ENCODE measurements at regions not wholly inside any gene's neighbourhood (a gene's known extent, or its start where the extent isn't known, plus 50 kb on each side); places are given as distances from the start of the nearest gene placed in this dataset.

DNA sequence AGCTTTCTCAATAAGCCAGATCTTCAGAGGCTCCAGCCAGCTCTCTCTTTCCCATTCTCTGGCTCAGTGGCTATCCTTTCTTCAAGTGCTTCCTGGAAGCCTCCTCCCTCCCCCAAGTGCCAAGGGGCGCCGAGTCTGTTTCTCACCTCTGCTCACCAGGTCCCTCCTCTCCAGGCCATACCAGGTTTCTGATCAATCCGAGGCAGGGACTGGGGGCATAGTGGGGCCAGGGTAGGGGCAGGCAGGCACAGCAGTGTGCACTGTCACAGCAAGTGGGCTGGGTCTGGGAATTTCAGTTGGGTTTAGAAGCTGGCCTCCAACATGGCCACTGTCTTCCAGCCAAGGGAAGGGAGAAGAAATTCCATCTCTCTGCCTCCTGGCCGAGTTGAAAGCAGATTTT, 56.5 kb downstream of the NAV1 start:
- CTCF ChIA-PET (ENCODE audit: unreplicated experiment): no interaction called here
- DNase-seq (ENCODE audit: low spot score): no peak
- BruUV-seq (replicated peaks): no TSS peak
- Histone ChIP-seq H4K20me1 (ENCODE audit: insufficient read depth, low read length) (no peaks in the 10 kb centered on the region), H3K4me2 (ENCODE audit: low read length) (no peak overlapping the region), H3K79me2 (ENCODE audit: insufficient read depth, low read depth, low read length) (no peaks in the 10 kb centered on the region), H3K4me3 (ENCODE audit: low read depth, low read length, poor library complexity, severe bottlenecking) (no peak overlapping the region), H2AFZ (ENCODE audit: low read length) (no peak overlapping the region), H3K36me3 (ENCODE audit: insufficient read depth, low read length) (no peaks in the 10 kb centered on the region), H3K9me2 (ENCODE audit: insufficient read depth, low read length) (no peaks in the 10 kb centered on the region), H3K9me3 (ENCODE audit: low read length) (no peaks in the 10 kb centered on the region), H3K4me1 (ENCODE audit: insufficient read depth, low read length, poor library complexity, severe bottlenecking) (no peaks in the 10 kb centered on the region), H3K27ac (ENCODE audit: low read depth, low read length, poor library complexity, severe bottlenecking) (no peak overlapping the region)
- no peak for TF ChIP-seq EZH2phosphoT487 (IDR thresholded peaks at IDR 0.05; ENCODE audit: borderline replicate concordance, low read depth, low read length)
- TF ChIP-seq, protein P1, sequence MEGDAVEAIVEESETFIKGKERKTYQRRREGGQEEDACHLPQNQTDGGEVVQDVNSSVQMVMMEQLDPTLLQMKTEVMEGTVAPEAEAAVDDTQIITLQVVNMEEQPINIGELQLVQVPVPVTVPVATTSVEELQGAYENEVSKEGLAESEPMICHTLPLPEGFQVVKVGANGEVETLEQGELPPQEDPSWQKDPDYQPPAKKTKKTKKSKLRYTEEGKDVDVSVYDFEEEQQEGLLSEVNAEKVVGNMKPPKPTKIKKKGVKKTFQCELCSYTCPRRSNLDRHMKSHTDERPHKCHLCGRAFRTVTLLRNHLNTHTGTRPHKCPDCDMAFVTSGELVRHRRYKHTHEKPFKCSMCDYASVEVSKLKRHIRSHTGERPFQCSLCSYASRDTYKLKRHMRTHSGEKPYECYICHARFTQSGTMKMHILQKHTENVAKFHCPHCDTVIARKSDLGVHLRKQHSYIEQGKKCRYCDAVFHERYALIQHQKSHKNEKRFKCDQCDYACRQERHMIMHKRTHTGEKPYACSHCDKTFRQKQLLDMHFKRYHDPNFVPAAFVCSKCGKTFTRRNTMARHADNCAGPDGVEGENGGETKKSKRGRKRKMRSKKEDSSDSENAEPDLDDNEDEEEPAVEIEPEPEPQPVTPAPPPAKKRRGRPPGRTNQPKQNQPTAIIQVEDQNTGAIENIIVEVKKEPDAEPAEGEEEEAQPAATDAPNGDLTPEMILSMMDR (conservative IDR thresholded peaks at IDR 0.05; ENCODE audit: low read length): no peak
- intact Hi-C loops (cut with micrococcal nuclease; ENCODE audit: unreplicated experiment): no loop called here
- POLR2A ChIA-PET: no interaction called here

DNA sequence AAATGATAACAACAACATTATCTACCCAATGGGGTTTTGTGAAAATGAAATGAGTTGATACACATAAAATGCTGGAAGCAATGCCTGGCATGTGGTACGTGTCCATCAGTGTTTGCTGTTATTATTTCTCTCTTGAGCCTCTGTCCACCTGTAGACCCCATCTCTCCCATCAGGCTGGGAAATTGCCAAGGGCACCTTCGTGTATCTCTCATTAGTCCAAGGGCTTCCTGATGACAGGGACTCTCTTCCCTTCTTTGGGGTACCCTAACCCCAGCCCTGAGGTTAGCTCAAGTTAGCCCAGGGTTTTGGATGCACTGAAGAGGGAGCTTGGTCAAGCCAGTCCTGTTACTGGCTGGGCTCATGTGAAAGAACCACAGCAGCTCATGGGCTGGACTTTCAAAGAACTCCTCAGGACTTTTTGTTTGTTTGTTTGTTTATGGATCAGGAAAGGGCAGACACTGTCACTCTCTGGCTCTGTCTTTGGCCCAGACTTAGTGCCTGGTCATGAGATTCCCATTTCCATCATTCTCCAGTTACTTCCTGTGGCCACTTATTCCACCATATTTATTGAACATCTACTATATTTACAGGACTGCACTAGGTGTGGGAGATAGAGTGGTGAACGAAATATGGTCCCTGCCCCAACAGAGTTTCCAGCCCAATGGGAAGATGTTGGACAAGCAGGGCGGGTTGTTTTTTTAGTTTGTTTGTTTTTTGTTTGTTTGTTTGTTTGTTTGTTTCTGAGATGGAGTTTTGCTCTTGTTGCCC, 57.4 kb downstream of the NAV1 start:
- Histone ChIP-seq H3K27ac (ENCODE audit: low read depth, low read length, poor library complexity, severe bottlenecking) (no peak overlapping the region), H3K36me3 (ENCODE audit: insufficient read depth, low read length) (no peaks in the 10 kb centered on the region), H3K4me2 (ENCODE audit: low read length) (no peak overlapping the region), H3K9me2 (ENCODE audit: insufficient read depth, low read length) (no peaks in the 10 kb centered on the region), H3K79me2 (ENCODE audit: insufficient read depth, low read depth, low read length) (no peaks in the 10 kb centered on the region), H3K4me1 (ENCODE audit: insufficient read depth, low read length, poor library complexity, severe bottlenecking) (no peaks in the 10 kb centered on the region), H3K4me3 (ENCODE audit: low read depth, low read length, poor library complexity, severe bottlenecking) (no peak overlapping the region), H3K9me3 (ENCODE audit: low read length) (no peaks in the 10 kb centered on the region), H2AFZ (ENCODE audit: low read length) (no peak overlapping the region), H4K20me1 (ENCODE audit: insufficient read depth, low read length) (no peaks in the 10 kb centered on the region)
- POLR2A ChIA-PET: no interaction called here
- TF ChIP-seq EZH2phosphoT487 (IDR thresholded peaks at IDR 0.05; ENCODE audit: borderline replicate concordance, low read depth, low read length): no peak
- TF ChIP-seq, protein P1 (conservative IDR thresholded peaks at IDR 0.05; ENCODE audit: low read length): no peak
- CTCF ChIA-PET (ENCODE audit: unreplicated experiment): no interaction called here
- BruUV-seq (replicated peaks): no TSS peak
- DNase-seq (ENCODE audit: low spot score): no peak
- intact Hi-C loops (cut with micrococcal nuclease; ENCODE audit: unreplicated experiment): no loop called here

DNA sequence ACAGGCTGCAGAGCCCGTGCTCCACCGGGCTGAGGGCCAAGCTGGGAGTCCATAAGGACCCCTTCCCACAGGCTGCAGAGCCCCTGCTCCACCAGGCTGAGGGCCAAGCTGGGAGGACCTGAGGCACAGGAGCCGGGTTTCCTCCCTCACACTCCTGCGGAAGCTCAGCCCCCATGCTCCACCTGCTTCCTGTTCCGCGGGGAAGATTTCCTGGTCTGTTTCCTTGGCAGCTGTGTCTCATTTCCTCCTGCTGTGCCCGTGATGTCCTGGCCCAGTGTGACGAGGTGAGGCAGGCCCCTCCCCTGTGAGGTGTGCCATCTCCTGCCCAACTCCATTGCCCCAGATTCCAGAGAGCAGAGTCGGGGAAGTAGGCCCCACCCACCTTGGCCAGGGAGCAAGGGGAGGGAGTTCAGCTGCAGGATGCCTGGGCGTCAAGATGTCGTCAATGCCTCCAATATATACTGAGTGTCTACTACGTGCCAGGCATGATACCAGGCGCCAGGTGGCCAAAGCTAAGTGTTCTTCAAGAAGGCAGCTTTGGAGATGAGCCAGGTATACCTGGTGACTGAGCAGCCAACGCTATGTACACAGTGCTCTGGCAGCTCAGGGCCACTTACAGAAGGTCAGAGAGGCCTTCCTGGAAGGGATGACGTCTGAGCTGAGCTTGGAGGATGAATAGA, 58.8 kb downstream of the NAV1 start:
- no peaks in the 10 kb centered on the region for H3K36me3 ChIP-seq (ENCODE audit: insufficient read depth, low read length)
- DNase-seq (ENCODE audit: low spot score): no peak
- no peak overlapping the region for H3K4me3 ChIP-seq (ENCODE audit: low read depth, low read length, poor library complexity, severe bottlenecking)
- intact Hi-C loops (cut with micrococcal nuclease; ENCODE audit: unreplicated experiment): no loop called here
- BruUV-seq (replicated peaks): no TSS peak
- no peaks in the 10 kb centered on the region for H3K9me3 ChIP-seq (ENCODE audit: low read length)
- no peaks in the 10 kb centered on the region for H4K20me1 ChIP-seq (ENCODE audit: insufficient read depth, low read length)
- TF ChIP-seq, protein P1 (conservative IDR thresholded peaks at IDR 0.05; ENCODE audit: low read length): no peak
- no peak for TF ChIP-seq EZH2phosphoT487 (IDR thresholded peaks at IDR 0.05; ENCODE audit: borderline replicate concordance, low read depth, low read length)
- no peak overlapping the region for H3K27ac ChIP-seq (ENCODE audit: low read depth, low read length, poor library complexity, severe bottlenecking)
- no peaks in the 10 kb centered on the region for H3K79me2 ChIP-seq (ENCODE audit: insufficient read depth, low read depth, low read length)
- H3K9me2 ChIP-seq (ENCODE audit: insufficient read depth, low read length): no peaks in the 10 kb centered on the region
- H3K4me2 ChIP-seq (ENCODE audit: low read length): no peak overlapping the region
- POLR2A ChIA-PET: no interaction called here
- CTCF ChIA-PET (ENCODE audit: unreplicated experiment): interaction anchor here (1.0 kb wide), 1 partner anchor 27 kb away, joined by 4 read pairs; no protein-coding TSS in a partner anchor
- no peaks in the 10 kb centered on the region for H3K4me1 ChIP-seq (ENCODE audit: insufficient read depth, low read length, poor library complexity, severe bottlenecking)
- no peak overlapping the region for H2AFZ ChIP-seq (ENCODE audit: low read length)

Measured in OCI-LY7 (cell line).